ENCODE measurements at regions not wholly inside any gene's neighbourhood (a gene's known extent, or its start where the extent isn't known, plus 50 kb on each side); places are given as distances from the start of the nearest gene placed in this dataset.

GRCh38 chrX:141396536-141396935 lies 154.2 kb upstream of the SPANXC start:
- TF ChIP-seq POLR2A (IDR thresholded peaks at IDR 0.05; ENCODE audit: control extremely low read depth in 1 of 2, low read depth in 2 of 2, low read length in 2 of 2), result no peak
- TF ChIP-seq CTCF (IDR thresholded peaks at IDR 0.05; ENCODE audit: control extremely low read depth in 1 of 3, insufficient read depth in 1 of 3, low read depth in 1 of 3, low read length in 3 of 3), result no peak
- TF ChIP-seq ZNF274 (IDR thresholded peaks at IDR 0.05; ENCODE audit: borderline replicate concordance, extremely low read depth, low read length), result no peak
- TF ChIP-seq GTF2F1 (IDR thresholded peaks at IDR 0.05; ENCODE audit: borderline replicate concordance, low read depth, low read length), result no peak
- TF ChIP-seq CHD1 (IDR thresholded peaks at IDR 0.05; ENCODE audit: low read depth, low read length), result no peak
- TF ChIP-seq JUND (IDR thresholded peaks at IDR 0.05; ENCODE audit: low read length), result no peak
- no peak for TF ChIP-seq PHF8 (conservative IDR thresholded peaks at IDR 0.05; ENCODE audit: low read depth, low read length)
- TF ChIP-seq, protein P1, sequence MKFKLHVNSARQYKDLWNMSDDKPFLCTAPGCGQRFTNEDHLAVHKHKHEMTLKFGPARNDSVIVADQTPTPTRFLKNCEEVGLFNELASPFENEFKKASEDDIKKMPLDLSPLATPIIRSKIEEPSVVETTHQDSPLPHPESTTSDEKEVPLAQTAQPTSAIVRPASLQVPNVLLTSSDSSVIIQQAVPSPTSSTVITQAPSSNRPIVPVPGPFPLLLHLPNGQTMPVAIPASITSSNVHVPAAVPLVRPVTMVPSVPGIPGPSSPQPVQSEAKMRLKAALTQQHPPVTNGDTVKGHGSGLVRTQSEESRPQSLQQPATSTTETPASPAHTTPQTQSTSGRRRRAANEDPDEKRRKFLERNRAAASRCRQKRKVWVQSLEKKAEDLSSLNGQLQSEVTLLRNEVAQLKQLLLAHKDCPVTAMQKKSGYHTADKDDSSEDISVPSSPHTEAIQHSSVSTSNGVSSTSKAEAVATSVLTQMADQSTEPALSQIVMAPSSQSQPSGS (IDR thresholded peaks at IDR 0.05; ENCODE audit: low read length), result no peak
- no peak for TF ChIP-seq SP4 (IDR thresholded peaks at IDR 0.05; ENCODE audit: low read length)
- no peak for TF ChIP-seq MAX (IDR thresholded peaks at IDR 0.05)
- TF ChIP-seq KDM1A (IDR thresholded peaks at IDR 0.05; ENCODE audit: borderline replicate concordance, low read length), result no peak
- no peak for TF ChIP-seq RAD21 (IDR thresholded peaks at IDR 0.05 in 1 of 2, conservative IDR thresholded peaks at IDR 0.05 in 1 of 2; ENCODE audit: low read depth in 2 of 2, low read length in 2 of 2)
- TF ChIP-seq SIN3A (conservative IDR thresholded peaks at IDR 0.05 in 1 of 2, IDR thresholded peaks at IDR 0.05 in 1 of 2; ENCODE audit: low read depth in 1 of 2, low read length in 2 of 2), result no peak

Measured in H1 (cell line).